MM.1S (cell line): ENCODE measurements at regions not wholly inside any gene's neighbourhood (a gene's known extent, or its start where the extent isn't known, plus 50 kb on each side); places are given as distances from the start of the nearest gene placed in this dataset.

ENCODE experiments used
- EZH2phosphoT487 ChIP-seq: fragments of 300-600 bp; sonication (generic); IDR thresholded peaks from 2 replicates; pipeline ENCODE4 v1.6.1; 2018; ENCODE audit warnings: antibody characterized with exemption, low read length
- TF ChIP-seq, protein P1 (sequence below): fragments of 300-600 bp; sonication (generic); IDR thresholded peaks from 2 replicates; pipeline ENCODE4 v1.5.1; 2016; ENCODE audit warnings: antibody characterized with exemption, low read length, mixed read lengths

DNA sequence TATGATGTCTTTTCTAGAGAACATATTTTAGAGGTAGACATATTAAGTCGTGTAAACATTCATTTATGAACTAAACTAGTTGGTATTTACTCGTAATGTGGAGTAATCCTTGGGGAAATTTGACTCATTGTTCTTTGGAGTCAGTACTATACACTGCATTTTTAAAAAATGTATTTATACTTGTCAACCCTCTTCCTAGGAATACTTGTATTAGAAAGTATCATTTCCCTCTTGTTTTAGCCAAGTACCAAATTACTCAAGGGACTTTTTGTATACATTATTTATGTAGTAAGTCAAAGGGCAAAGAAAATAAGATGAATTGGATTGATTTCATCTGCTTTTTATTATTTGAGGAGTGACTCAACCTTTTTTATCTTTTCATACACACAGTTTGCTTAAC, 248.1 kb upstream of the IZUMO3 start:
- TF ChIP-seq, protein P1, sequence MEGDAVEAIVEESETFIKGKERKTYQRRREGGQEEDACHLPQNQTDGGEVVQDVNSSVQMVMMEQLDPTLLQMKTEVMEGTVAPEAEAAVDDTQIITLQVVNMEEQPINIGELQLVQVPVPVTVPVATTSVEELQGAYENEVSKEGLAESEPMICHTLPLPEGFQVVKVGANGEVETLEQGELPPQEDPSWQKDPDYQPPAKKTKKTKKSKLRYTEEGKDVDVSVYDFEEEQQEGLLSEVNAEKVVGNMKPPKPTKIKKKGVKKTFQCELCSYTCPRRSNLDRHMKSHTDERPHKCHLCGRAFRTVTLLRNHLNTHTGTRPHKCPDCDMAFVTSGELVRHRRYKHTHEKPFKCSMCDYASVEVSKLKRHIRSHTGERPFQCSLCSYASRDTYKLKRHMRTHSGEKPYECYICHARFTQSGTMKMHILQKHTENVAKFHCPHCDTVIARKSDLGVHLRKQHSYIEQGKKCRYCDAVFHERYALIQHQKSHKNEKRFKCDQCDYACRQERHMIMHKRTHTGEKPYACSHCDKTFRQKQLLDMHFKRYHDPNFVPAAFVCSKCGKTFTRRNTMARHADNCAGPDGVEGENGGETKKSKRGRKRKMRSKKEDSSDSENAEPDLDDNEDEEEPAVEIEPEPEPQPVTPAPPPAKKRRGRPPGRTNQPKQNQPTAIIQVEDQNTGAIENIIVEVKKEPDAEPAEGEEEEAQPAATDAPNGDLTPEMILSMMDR, result no peak
- TF ChIP-seq EZH2phosphoT487, result no peak
